ENCODE measurements at regions not wholly inside any gene's neighbourhood (a gene's known extent, or its start where the extent isn't known, plus 50 kb on each side); places are given as distances from the start of the nearest gene placed in this dataset.

GRCh38 chr18:10258836-10259474 lies 195.5 kb upstream of the APCDD1 start:
- Mint-ChIP-seq H3K4me3 (ENCODE audit: unreplicated experiment) (no peak overlapping the region), H3K27me3 (ENCODE audit: low read depth, unreplicated experiment) (peaks cover 15% of the 10 kb centered on the region), H3K27ac (ENCODE audit: unreplicated experiment) (no peak overlapping the region), H3K4me1 (ENCODE audit: low read depth, unreplicated experiment) (no peaks in the 10 kb centered on the region), H3K36me3 (ENCODE audit: low read depth, unreplicated experiment) (peaks cover 3% of the 10 kb centered on the region), H3K9me3 (ENCODE audit: unreplicated experiment) (peaks cover 11% of the 10 kb centered on the region)
- Histone ChIP-seq H3K27ac (ENCODE audit: low read depth, low read length) (no peak overlapping the region), H3K79me2 (ENCODE audit: insufficient read depth, low read length) (no peaks in the 10 kb centered on the region), H3K36me3 (ENCODE audit: insufficient read depth, low read length) (no peaks in the 10 kb centered on the region), H3K4me3 (ENCODE audit: insufficient read depth, low read depth, low read length) (no peak overlapping the region), H3K9ac (ENCODE audit: low read length) (no peak overlapping the region), H2AFZ (ENCODE audit: low read depth, low read length) (no peak overlapping the region), H4K20me1 (ENCODE audit: insufficient read depth, low read length) (no peaks in the 10 kb centered on the region), H3K9me3 (ENCODE audit: insufficient read depth, low read depth, low read length) (no peaks in the 10 kb centered on the region), H3K4me2 (ENCODE audit: low read length) (no peak overlapping the region), H3K4me1 (ENCODE audit: insufficient read depth, low read length) (no peaks in the 10 kb centered on the region), H3K27me3 (ENCODE audit: insufficient read depth, low read length) (no peaks in the 10 kb centered on the region)
- FAIRE-seq, result no peak
- TF ChIP-seq EZH2 (IDR thresholded peaks at IDR 0.05; ENCODE audit: insufficient read depth, low read length), result no peak
- TF ChIP-seq, protein P1, sequence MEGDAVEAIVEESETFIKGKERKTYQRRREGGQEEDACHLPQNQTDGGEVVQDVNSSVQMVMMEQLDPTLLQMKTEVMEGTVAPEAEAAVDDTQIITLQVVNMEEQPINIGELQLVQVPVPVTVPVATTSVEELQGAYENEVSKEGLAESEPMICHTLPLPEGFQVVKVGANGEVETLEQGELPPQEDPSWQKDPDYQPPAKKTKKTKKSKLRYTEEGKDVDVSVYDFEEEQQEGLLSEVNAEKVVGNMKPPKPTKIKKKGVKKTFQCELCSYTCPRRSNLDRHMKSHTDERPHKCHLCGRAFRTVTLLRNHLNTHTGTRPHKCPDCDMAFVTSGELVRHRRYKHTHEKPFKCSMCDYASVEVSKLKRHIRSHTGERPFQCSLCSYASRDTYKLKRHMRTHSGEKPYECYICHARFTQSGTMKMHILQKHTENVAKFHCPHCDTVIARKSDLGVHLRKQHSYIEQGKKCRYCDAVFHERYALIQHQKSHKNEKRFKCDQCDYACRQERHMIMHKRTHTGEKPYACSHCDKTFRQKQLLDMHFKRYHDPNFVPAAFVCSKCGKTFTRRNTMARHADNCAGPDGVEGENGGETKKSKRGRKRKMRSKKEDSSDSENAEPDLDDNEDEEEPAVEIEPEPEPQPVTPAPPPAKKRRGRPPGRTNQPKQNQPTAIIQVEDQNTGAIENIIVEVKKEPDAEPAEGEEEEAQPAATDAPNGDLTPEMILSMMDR (IDR thresholded peaks at IDR 0.05; ENCODE audit: insufficient read depth, low read depth, low read length), result no peak
- DNase-seq (ENCODE audit: low read depth), result no peak

- DNase-seq (ENCODE audit: low read depth), result peak; percentile 46
- Histone ChIP-seq H3K27ac (ENCODE audit: low read depth, low read length) (no peak overlapping the region), H3K9me3 (ENCODE audit: insufficient read depth, low read depth, low read length) (no peaks in the 10 kb centered on the region), H3K9ac (ENCODE audit: low read length) (no peak overlapping the region), H4K20me1 (ENCODE audit: insufficient read depth, low read length) (no peaks in the 10 kb centered on the region), H2AFZ (ENCODE audit: low read depth, low read length) (no peak overlapping the region), H3K27me3 (ENCODE audit: insufficient read depth, low read length) (no peaks in the 10 kb centered on the region), H3K4me2 (ENCODE audit: low read length) (no peak overlapping the region), H3K4me3 (ENCODE audit: insufficient read depth, low read depth, low read length) (no peak overlapping the region), H3K4me1 (ENCODE audit: insufficient read depth, low read length) (no peaks in the 10 kb centered on the region), H3K36me3 (ENCODE audit: insufficient read depth, low read length) (no peaks in the 10 kb centered on the region), H3K79me2 (ENCODE audit: insufficient read depth, low read length) (no peaks in the 10 kb centered on the region)
- Mint-ChIP-seq H3K4me1 (ENCODE audit: low read depth, unreplicated experiment) (no peaks in the 10 kb centered on the region), H3K9me3 (ENCODE audit: unreplicated experiment) (peaks cover 11% of the 10 kb centered on the region), H3K4me3 (ENCODE audit: unreplicated experiment) (no peak overlapping the region), H3K27ac (ENCODE audit: unreplicated experiment) (no peak overlapping the region), H3K36me3 (ENCODE audit: low read depth, unreplicated experiment) (peaks cover 3% of the 10 kb centered on the region), H3K27me3 (ENCODE audit: low read depth, unreplicated experiment) (peaks cover 15% of the 10 kb centered on the region)
- TF ChIP-seq EZH2 (IDR thresholded peaks at IDR 0.05; ENCODE audit: insufficient read depth, low read length), result no peak
- TF ChIP-seq, protein P1 (IDR thresholded peaks at IDR 0.05; ENCODE audit: insufficient read depth, low read depth, low read length), result no peak
- no peak for FAIRE-seq
Observed at GRCh38 chr18:10259901-10260300, 194.5 kb upstream of the APCDD1 start.

Measured in astrocyte (in vitro differentiated cells and primary cell).